A549 (cell line): ENCODE measurements at regions not wholly inside any gene's neighbourhood (a gene's known extent, or its start where the extent isn't known, plus 50 kb on each side); places are given as distances from the start of the nearest gene placed in this dataset.

ENCODE experiments used
- ATAC-seq, 2 experiments: fragments of 200-7000 bp in 1 of 2; fragments of >200 bp in 1 of 2; cut with Nextera tagmentation in 1 of 2; cut with Tn5 transposase in 1 of 2; 3 replicates each; pipeline versions ENCODE4 v1.8.0 to v1.9.1; 2018 to 2020; ENCODE audit warnings: mild to moderate bottlenecking in 1 of 2, moderate library complexity in 1 of 2
- CTCF ChIA-PET: fragments of 300-600 bp; sonication (Branson Sonifier 250); formaldehyde crosslinking; extraction: SDS; loops from one replicate; lab custom pipeline; 2021; ENCODE audit warnings: antibody characterized with exemption, inconsistent platforms; lab: Yijun Ruan, JAX
- POLR2A ChIA-PET: fragments of 350-600 bp; formaldehyde crosslinking; extraction: SDS; loops from one replicate; lab custom pipeline; 2021; ENCODE audit warnings: antibody characterized with exemption, inconsistent platforms; lab: Yijun Ruan, JAX
- DNase-seq, 2 experiments: peaks; one replicate each; pipeline versions ENCODE4 v3.0.0 to v3.0.0-alpha.2; 2011 to 2016; ENCODE audit warnings: low read depth in 1 of 2, low spot score in 1 of 2
- FAIRE-seq: peaks from 2 replicates; lab custom pipeline; 2011; peaks lifted over from hg19 to GRCh38; lab: Jason Lieb, UNC
- H3K27ac ChIP-seq, 2 experiments: fragments of >200 bp; sonication (Bioruptor Twin); formaldehyde crosslinking; 3 replicates each; pipeline ENCODE4 v1.5.1; 2016 to 2017
- H3K4me1 ChIP-seq: fragments of >200 bp; sonication (Bioruptor Twin); formaldehyde crosslinking; 3 replicates; pipeline ENCODE4 v1.6.1; 2016
- H3K4me2 ChIP-seq: fragments of >200 bp; sonication (Bioruptor Twin); formaldehyde crosslinking; 3 replicates; pipeline ENCODE4 v1.6.1; 2016
- H3K4me3 ChIP-seq: fragments of >200 bp; sonication (Bioruptor Twin); formaldehyde crosslinking; 3 replicates; pipeline ENCODE4 v1.5.1; 2016
- H3K9me3 ChIP-seq: fragments of >200 bp; sonication (Bioruptor Twin); formaldehyde crosslinking; 3 replicates; pipeline ENCODE4 v1.6.1; 2016
- BCL3 ChIP-seq: fragments of >200 bp; sonication (Bioruptor Twin); formaldehyde crosslinking; IDR thresholded peaks from 3 replicates; pipeline ENCODE4 v1.6.1; 2016
- CBX2 ChIP-seq: fragments of 200-600 bp; sonication (generic); IDR thresholded peaks from 2 replicates; pipeline ENCODE4 v1.6.1; 2016; ENCODE audit warnings: low read depth, mild to moderate bottlenecking, borderline replicate concordance
- CBX8 ChIP-seq: fragments of 200-600 bp; sonication (generic); IDR thresholded peaks from 2 replicates; pipeline ENCODE4 v1.6.1; 2016
- CHD4 ChIP-seq: fragments of 200-600 bp; sonication (generic); IDR thresholded peaks from 2 replicates; pipeline ENCODE4 v1.6.1; 2016; ENCODE audit warnings: antibody characterized with exemption, mild to moderate bottlenecking, borderline replicate concordance
- E2F6 ChIP-seq: IDR thresholded peaks from 2 replicates; pipeline ENCODE4 v1.6.1; 2012; ENCODE audit warnings: low read depth, borderline replicate concordance
- ELK1 ChIP-seq: fragments of 150-350 bp; IDR thresholded peaks from 2 replicates; pipeline ENCODE4 v1.6.1; 2014; ENCODE audit warnings: low read depth, mild to moderate bottlenecking, low read length
- ESRRA ChIP-seq: fragments of 150-350 bp; IDR thresholded peaks from 2 replicates; pipeline ENCODE4 v1.6.1; 2014; ENCODE audit warnings: mild to moderate bottlenecking, low read length, borderline replicate concordance
- FOSL2 ChIP-seq, 2 experiments: fragments of 450-650 bp in 1 of 2; fragments of >200 bp in 1 of 2; sonication (Bioruptor Twin) in 1 of 2; formaldehyde crosslinking; IDR thresholded peaks; 2 replicates each; pipeline versions ENCODE4 v1.5.0 to v1.6.1; 2016 to 2020; ENCODE audit warnings: mild to moderate bottlenecking in 1 of 2, moderate library complexity in 1 of 2
- HMGXB4 ChIP-seq: fragments of 250-450 bp; sonication (Bioruptor Pico); IDR thresholded peaks from 2 replicates; pipeline ENCODE4 v1.5.0; 2021; ENCODE audit warnings: mild to moderate bottlenecking, moderate library complexity, borderline replicate concordance
- HOXB5 ChIP-seq: fragments of 250-450 bp; sonication (Bioruptor Pico); IDR thresholded peaks from 2 replicates; pipeline ENCODE4 v1.5.0; 2020; ENCODE audit warnings: mild to moderate bottlenecking, moderate library complexity
- MAZ ChIP-seq: fragments of 150-350 bp; IDR thresholded peaks from 2 replicates; pipeline ENCODE4 v1.6.1; 2014; ENCODE audit warnings: antibody characterized with exemption, low read depth, low read length, borderline replicate concordance
- NFE2L2 ChIP-seq: fragments of 150-350 bp; conservative IDR thresholded peaks from 2 replicates; pipeline ENCODE4 v1.6.1; 2014; ENCODE audit warnings: low read length
- NPAS2 ChIP-seq: fragments of 250-450 bp; sonication (Bioruptor Pico); IDR thresholded peaks from 2 replicates; pipeline ENCODE4 v1.8.0; 2022; ENCODE audit warnings: mild to moderate bottlenecking, moderate library complexity, borderline replicate concordance
- RFX5 ChIP-seq: fragments of 450-650 bp; IDR thresholded peaks from 2 replicates; pipeline ENCODE4 v1.7.1; 2014; ENCODE audit warnings: antibody characterized with exemption, mild to moderate bottlenecking, moderate library complexity
- RNF2 ChIP-seq: fragments of 200-600 bp; sonication (generic); IDR thresholded peaks from 2 replicates; pipeline ENCODE4 v1.6.1; 2016; ENCODE audit warnings: low read depth, mild to moderate bottlenecking, antibody characterized with exemption, moderate library complexity, borderline replicate concordance
- TFCP2L1 ChIP-seq: fragments of 250-450 bp; sonication (Bioruptor Pico); IDR thresholded peaks from 2 replicates; pipeline ENCODE4 v1.5.0; 2021; ENCODE audit warnings: mild to moderate bottlenecking
- WGBS: methylation state at CpG from one replicate; pipeline ENCODE4 v1.1.6; 2017; ENCODE audit errors: missing lambda C conversion rate; 5-methylcytosine and 5-hydroxymethylcytosine counted together

- ATAC-seq (no peak), DNase-seq (no peak), FAIRE-seq (no peak)
- H3K4me2 ChIP-seq, result no peak overlapping the region
- H3K4me1 ChIP-seq, result no peaks in the 10 kb centered on the region
- TF ChIP-seq HMGXB4 (CRISPR knock-in tag), result no peak
- TF ChIP-seq RNF2, result no peak
- TF ChIP-seq ELK1, result no peak
- ChIA-PET CTCF (no interaction called here), POLR2A (no interaction called here)
- 58% methylated on average over 23 of the region's 25 CpGs for WGBS
- H3K27ac ChIP-seq, result no peak overlapping the region
- H3K4me3 ChIP-seq, result no peak overlapping the region
- H3K9me3 ChIP-seq, result no peaks in the 10 kb centered on the region
These were observed 127.1 kb upstream of the SPACA7 start for GRCh38 chr13:112248862-112249592.

GRCh38 chr13:112249644-112250610 lies 126.2 kb upstream of the SPACA7 start:
- no peaks in the 10 kb centered on the region for H3K9me3 ChIP-seq
- no peak overlapping the region for H3K4me3 ChIP-seq
- ATAC-seq (no peak), DNase-seq (no peak), FAIRE-seq (no peak)
- ChIA-PET POLR2A (no interaction called here), CTCF (no interaction called here)
- H3K27ac ChIP-seq, result no peak overlapping the region
- no peaks in the 10 kb centered on the region for H3K4me1 ChIP-seq
- H3K4me2 ChIP-seq, result no peak overlapping the region
- WGBS, result 35% methylated on average over 20 of the region's 39 CpGs
- TF ChIP-seq ESRRA, result no peak
- TF ChIP-seq CBX8, result no peak
- TF ChIP-seq FOSL2 (IDR thresholded peaks at IDR 0.05), result no peak
- TF ChIP-seq FOSL2 (CRISPR knock-in tag; IDR thresholded peaks at IDR 0.05), result no peak
- no peak for TF ChIP-seq CBX2
- no peak for TF ChIP-seq NPAS2 (CRISPR knock-in tag)
- TF ChIP-seq MAZ, result no peak
- no peak for TF ChIP-seq TFCP2L1 (CRISPR knock-in tag)
- TF ChIP-seq BCL3, result no peak
- no peak for TF ChIP-seq ELK1
- no peak for TF ChIP-seq NFE2L2
- TF ChIP-seq CHD4, result no peak
- no peak for TF ChIP-seq HOXB5 (CRISPR knock-in tag)
- TF ChIP-seq RFX5, result no peak
- no peak for TF ChIP-seq E2F6
- TF ChIP-seq, all 56 proteins: peak for 0
